ENCODE measurements at regions not wholly inside any gene's neighbourhood (a gene's known extent, or its start where the extent isn't known, plus 50 kb on each side); places are given as distances from the start of the nearest gene placed in this dataset.

DNA sequence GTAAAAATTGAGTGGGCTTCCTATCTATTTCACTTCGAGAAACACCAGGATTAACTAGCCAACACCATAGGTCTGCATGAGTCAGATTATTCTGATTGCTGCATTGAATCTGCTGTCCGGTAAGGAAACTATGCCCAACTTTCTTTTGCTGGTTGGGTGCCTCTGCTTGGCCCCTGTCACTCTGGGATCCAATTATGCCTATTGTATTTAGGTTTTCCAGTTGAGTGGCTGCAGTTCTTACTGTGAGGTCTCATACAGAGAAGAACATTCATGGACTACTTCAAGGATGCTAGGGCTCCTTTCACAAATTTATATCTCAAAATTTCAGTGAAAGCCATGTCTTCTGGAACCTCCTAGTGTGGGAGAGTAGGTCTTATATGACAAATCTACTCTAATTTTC is 215.1 kb upstream of the SORCS1 start:
- TF ChIP-seq POLR2A (IDR thresholded peaks at IDR 0.05) (no peak), EP300 (IDR thresholded peaks at IDR 0.05) (no peak), POLR2AphosphoS5 (IDR thresholded peaks at IDR 0.05) (no peak)
- TF ChIP-seq, protein P1, sequence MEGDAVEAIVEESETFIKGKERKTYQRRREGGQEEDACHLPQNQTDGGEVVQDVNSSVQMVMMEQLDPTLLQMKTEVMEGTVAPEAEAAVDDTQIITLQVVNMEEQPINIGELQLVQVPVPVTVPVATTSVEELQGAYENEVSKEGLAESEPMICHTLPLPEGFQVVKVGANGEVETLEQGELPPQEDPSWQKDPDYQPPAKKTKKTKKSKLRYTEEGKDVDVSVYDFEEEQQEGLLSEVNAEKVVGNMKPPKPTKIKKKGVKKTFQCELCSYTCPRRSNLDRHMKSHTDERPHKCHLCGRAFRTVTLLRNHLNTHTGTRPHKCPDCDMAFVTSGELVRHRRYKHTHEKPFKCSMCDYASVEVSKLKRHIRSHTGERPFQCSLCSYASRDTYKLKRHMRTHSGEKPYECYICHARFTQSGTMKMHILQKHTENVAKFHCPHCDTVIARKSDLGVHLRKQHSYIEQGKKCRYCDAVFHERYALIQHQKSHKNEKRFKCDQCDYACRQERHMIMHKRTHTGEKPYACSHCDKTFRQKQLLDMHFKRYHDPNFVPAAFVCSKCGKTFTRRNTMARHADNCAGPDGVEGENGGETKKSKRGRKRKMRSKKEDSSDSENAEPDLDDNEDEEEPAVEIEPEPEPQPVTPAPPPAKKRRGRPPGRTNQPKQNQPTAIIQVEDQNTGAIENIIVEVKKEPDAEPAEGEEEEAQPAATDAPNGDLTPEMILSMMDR (IDR thresholded peaks at IDR 0.05), result no peak
- Histone ChIP-seq H3K27ac (no peak overlapping the region), H3K27me3 (no peaks in the 10 kb centered on the region), H3K4me1 (no peaks in the 10 kb centered on the region), H3K36me3 (no peaks in the 10 kb centered on the region), H3K9me3 (no peaks in the 10 kb centered on the region), H3K4me3 (no peak overlapping the region)
- ATAC-seq (ENCODE audit: low FRiP score in 2 of 2), result no peak
- WGBS, 2 donors, result 75 to 91% methylated on average over 2 of the region's 2 CpGs
- DNase-seq, result no peak

DNA sequence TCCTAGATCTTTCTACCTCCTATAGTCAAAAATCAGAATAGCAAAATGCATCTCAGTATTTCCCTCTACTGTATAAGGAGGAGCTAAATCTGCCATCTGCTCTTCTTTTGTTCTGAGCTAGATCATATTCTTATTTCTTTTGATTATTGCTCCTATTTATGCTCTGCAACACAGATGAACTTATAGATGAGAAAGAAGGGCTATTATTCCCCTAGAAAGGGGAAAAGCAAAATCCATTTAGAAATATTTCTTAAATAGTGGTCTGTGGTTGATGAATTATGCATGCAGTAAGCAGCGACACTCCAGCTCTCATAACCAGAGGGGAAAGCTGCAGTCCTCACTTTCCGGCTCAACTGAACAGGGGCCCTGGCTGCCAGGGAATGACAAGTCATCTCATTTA is 207.3 kb upstream of the SORCS1 start:
- no peak for DNase-seq
- H3K4me3 ChIP-seq, result no peak overlapping the region
- no peaks in the 10 kb centered on the region for H3K4me1 ChIP-seq
- H3K9me3 ChIP-seq, result no peaks in the 10 kb centered on the region
- 63 to 88% methylated on average over 2 of the region's 2 CpGs for WGBS, 2 donors
- TF ChIP-seq, protein P1 (IDR thresholded peaks at IDR 0.05), result no peak
- TF ChIP-seq POLR2AphosphoS5 (IDR thresholded peaks at IDR 0.05), result no peak
- TF ChIP-seq EP300 (IDR thresholded peaks at IDR 0.05), result no peak
- TF ChIP-seq POLR2A (IDR thresholded peaks at IDR 0.05), result no peak
- no peak overlapping the region for H3K27ac ChIP-seq
- H3K36me3 ChIP-seq, result no peaks in the 10 kb centered on the region
- H3K27me3 ChIP-seq, result no peaks in the 10 kb centered on the region
- no peak for ATAC-seq (ENCODE audit: low FRiP score in 2 of 2)

DNA sequence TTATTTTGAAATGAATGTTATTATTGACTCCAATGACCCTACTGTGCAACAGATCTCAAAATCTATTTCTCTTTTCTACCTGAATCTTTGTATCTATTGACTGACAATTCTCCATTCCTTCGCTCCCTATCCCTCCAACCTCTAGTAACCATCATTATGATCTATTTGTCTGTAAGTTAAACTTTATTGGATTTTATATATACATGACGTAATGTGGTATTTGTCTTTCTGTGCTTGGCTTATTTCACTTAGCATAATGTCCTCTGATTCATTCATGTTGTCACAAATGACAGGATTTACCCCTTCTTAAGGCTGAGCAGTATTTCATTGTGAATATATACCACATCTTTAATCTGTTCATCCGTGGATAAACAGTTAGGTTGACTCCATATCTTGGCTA is 200.4 kb upstream of the SORCS1 start:
- 87% methylated on average over 3 of the region's 3 CpGs for WGBS, 2 donors
- H3K4me1 ChIP-seq, result no peaks in the 10 kb centered on the region
- H3K9me3 ChIP-seq, result no peaks in the 10 kb centered on the region
- ATAC-seq (ENCODE audit: low FRiP score in 2 of 2) (no peak), DNase-seq (no peak)
- H3K4me3 ChIP-seq, result no peak overlapping the region
- TF ChIP-seq, protein P1 (IDR thresholded peaks at IDR 0.05), result no peak
- TF ChIP-seq POLR2AphosphoS5 (IDR thresholded peaks at IDR 0.05), result no peak
- TF ChIP-seq EP300 (IDR thresholded peaks at IDR 0.05), result no peak
- no peak for TF ChIP-seq POLR2A (IDR thresholded peaks at IDR 0.05)
- H3K27me3 ChIP-seq, result no peaks in the 10 kb centered on the region
- H3K36me3 ChIP-seq, result no peaks in the 10 kb centered on the region
- no peak overlapping the region for H3K27ac ChIP-seq

DNA sequence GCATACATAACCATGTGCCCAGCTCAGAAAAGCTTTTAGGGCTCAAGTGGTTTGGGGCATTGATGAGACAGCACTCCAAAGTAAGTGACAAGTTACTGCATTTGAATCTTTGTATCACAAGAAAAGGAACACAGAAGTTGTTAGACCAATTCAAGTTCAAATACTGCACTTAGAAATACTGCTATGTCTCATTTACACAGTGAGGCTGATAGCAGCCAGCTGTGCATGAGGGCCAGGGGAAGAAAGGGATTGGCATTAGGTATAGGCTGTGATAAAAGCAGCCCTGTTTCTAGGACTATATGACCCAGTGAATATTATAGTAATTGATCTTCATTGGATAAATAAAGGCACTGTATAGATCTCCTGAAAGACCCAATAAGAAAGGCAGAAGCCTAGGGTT is 197.8 kb upstream of the SORCS1 start:
- no peaks in the 10 kb centered on the region for H3K4me1 ChIP-seq
- no peak overlapping the region for H3K4me3 ChIP-seq
- TF ChIP-seq, protein P1 (IDR thresholded peaks at IDR 0.05), result no peak
- TF ChIP-seq POLR2A (IDR thresholded peaks at IDR 0.05) (no peak), POLR2AphosphoS5 (IDR thresholded peaks at IDR 0.05) (no peak), EP300 (IDR thresholded peaks at IDR 0.05) (no peak)
- H3K36me3 ChIP-seq, result no peaks in the 10 kb centered on the region
- H3K9me3 ChIP-seq, result peaks cover 0 to 3% (median 0%) of the 10 kb centered on the region in 4 donors
- no peak overlapping the region for H3K27ac ChIP-seq
- ATAC-seq (ENCODE audit: low FRiP score in 2 of 2) (no peak), DNase-seq (no peak)
- H3K27me3 ChIP-seq, result no peaks in the 10 kb centered on the region

DNA sequence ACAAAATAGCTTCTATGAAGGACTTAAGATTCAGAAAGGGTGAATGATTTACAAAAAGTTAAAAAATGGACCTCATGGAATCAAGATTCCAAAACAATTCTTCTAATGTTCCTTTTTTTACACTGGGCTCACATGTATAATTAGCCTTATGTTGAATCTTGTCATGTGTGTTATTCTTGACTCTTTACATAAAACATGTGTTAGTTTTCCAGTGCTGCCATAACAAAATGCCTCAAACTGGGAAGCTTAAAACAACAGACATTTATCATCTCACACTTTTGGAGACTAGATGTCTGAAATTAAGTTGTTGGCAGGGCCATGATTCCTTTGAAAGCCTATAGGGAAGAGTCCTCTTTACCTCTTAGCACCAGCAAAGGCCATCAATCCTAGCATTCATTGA is 192.5 kb upstream of the SORCS1 start:
- Histone ChIP-seq H3K27ac (no peak overlapping the region), H3K4me1 (no peaks in the 10 kb centered on the region), H3K36me3 (no peaks in the 10 kb centered on the region), H3K9me3 (peaks cover 0 to 3% (median 0%) of the 10 kb centered on the region in 4 donors), H3K27me3 (no peaks in the 10 kb centered on the region), H3K4me3 (no peak overlapping the region)
- TF ChIP-seq POLR2A (IDR thresholded peaks at IDR 0.05), result no peak
- TF ChIP-seq POLR2AphosphoS5 (IDR thresholded peaks at IDR 0.05), result no peak
- TF ChIP-seq, protein P1 (IDR thresholded peaks at IDR 0.05), result no peak
- no peak for TF ChIP-seq EP300 (IDR thresholded peaks at IDR 0.05)
- ATAC-seq (ENCODE audit: low FRiP score in 2 of 2) (no peak), DNase-seq (no peak)

All from upper lobe of left lung (tissue), 6 donors.